Common myeloid progenitor, CD34-positive (primary cell): ENCODE measurements at regions not wholly inside any gene's neighbourhood (a gene's known extent, or its start where the extent isn't known, plus 50 kb on each side); places are given as distances from the start of the nearest gene placed in this dataset.
A peak's percentile ranks its signal among the peaks of the same experiment; 100 is the strongest.

Source experiments
- CTCF ChIA-PET: fragments of 350-600 bp; sonication (Branson Sonifier 250); formaldehyde crosslinking; loops from one replicate; lab custom pipeline; 2021; ENCODE audit warnings: antibody characterized with exemption; lab: Charles Lee
- POLR2A ChIA-PET: fragments of 350-600 bp; sonication (Branson Sonifier 250); formaldehyde crosslinking; loops from one replicate; lab custom pipeline; 2021; ENCODE audit warnings: antibody characterized with exemption; lab: Charles Lee
- DNase-seq, 3 donors: peaks; one replicate each; pipeline versions ENCODE4 v3.0.0 to v3.0.0-alpha.2; 2013
- H3K27ac ChIP-seq, 2 experiments: 1 replicate in 1 of 2; 2 replicates in 1 of 2; pipeline ENCODE4 v1.7.0; 2013; ENCODE audit warnings: inconsistent platforms in 2 of 2, low read length in 2 of 2, mild to moderate bottlenecking in 2 of 2, low read depth in 1 of 2, moderate library complexity in 1 of 2; ENCODE audit not compliant: severe bottlenecking in 2 of 2, insufficient read depth in 1 of 2, poor library complexity in 1 of 2
- H3K27me3 ChIP-seq, 5 experiments: replicated peaks in 2 of 5; 1 replicate in 3 of 5; 2 replicates in 2 of 5; pipeline versions ENCODE4 v1.6.1 to v1.7.0; 2013; ENCODE audit warnings: low read length in 4 of 5, mild to moderate bottlenecking in 2 of 5, moderate library complexity in 2 of 5, inconsistent platforms in 1 of 5; ENCODE audit not compliant: insufficient read depth in 5 of 5, control insufficient read depth in 4 of 5
- H3K36me3 ChIP-seq, 4 experiments: 1 replicate in 2 of 4; 2 replicates in 2 of 4; pipeline versions ENCODE4 v1.6.1 to v1.7.0; 2013; ENCODE audit warnings: low read length in 3 of 4, control low read depth in 1 of 4, mild to moderate bottlenecking in 1 of 4; ENCODE audit not compliant: control insufficient read depth in 4 of 4, insufficient read depth in 4 of 4
- H3K4me1 ChIP-seq, 4 experiments: 1 replicate in 3 of 4; 2 replicates in 1 of 4; pipeline versions ENCODE4 v1.6.1 to v1.7.1; 2013; ENCODE audit warnings: low read length in 3 of 4, mild to moderate bottlenecking in 3 of 4, control low read depth in 1 of 4, inconsistent platforms in 1 of 4, moderate library complexity in 1 of 4; ENCODE audit not compliant: control insufficient read depth in 4 of 4, insufficient read depth in 4 of 4; ENCODE audit errors: control extremely low read depth in 1 of 4
- H3K4me3 ChIP-seq, 7 experiments: 1 replicate in 4 of 7; 2 replicates in 3 of 7; pipeline versions ENCODE4 v1.5.1 to v1.7.0; 2013; ENCODE audit warnings: mild to moderate bottlenecking in 7 of 7, low read length in 6 of 7, moderate library complexity in 6 of 7, inconsistent platforms in 2 of 7, low read depth in 2 of 7, control low read depth in 1 of 7; ENCODE audit not compliant: insufficient read depth in 4 of 7, control insufficient read depth in 1 of 7; ENCODE audit errors: extremely low read depth in 1 of 7
- H3K9me3 ChIP-seq, 5 experiments: 1 replicate in 4 of 5; 2 replicates in 1 of 5; pipeline versions ENCODE4 v1.6.1 to v1.7.1; 2013; ENCODE audit warnings: low read length in 4 of 5, mild to moderate bottlenecking in 2 of 5, inconsistent platforms in 1 of 5, low read depth in 1 of 5, moderate library complexity in 1 of 5; ENCODE audit not compliant: control insufficient read depth in 4 of 5, insufficient read depth in 2 of 5; ENCODE audit errors: control extremely low read depth in 1 of 5
- WGBS: methylation state at CpG from one replicate; pipeline ENCODE4 v1.1.5; 2013; ENCODE audit not compliant: insufficient coverage; 5-methylcytosine and 5-hydroxymethylcytosine counted together

- peaks cover 0 to 30% (median 2%) of the 10 kb centered on the region in 5 experiments for H3K27me3 ChIP-seq
- CTCF ChIA-PET = no interaction called here
Observed at GRCh38 chr1:22261580-22261979, 118.7 kb upstream of the WNT4 start.

GRCh38 chr1:22262583-22262982 is 119.7 kb upstream of the WNT4 start:
- Histone ChIP-seq H3K4me1 (peaks cover 0 to 2% (median 0%) of the 10 kb centered on the region in 4 experiments), H3K27ac (no peak overlapping the region), H3K9me3 (no peaks in the 10 kb centered on the region), H3K27me3 (peaks cover 0 to 40% (median 2%) of the 10 kb centered on the region in 5 experiments), H3K4me3 (no peak overlapping the region), H3K36me3 (no peaks in the 10 kb centered on the region)
- WGBS = 54% methylated on average over 8 of the region's 8 CpGs
- ChIA-PET CTCF (interaction anchor here (1.0 kb wide), 1 partner anchor 30 kb away, joined by 3 read pairs; no protein-coding TSS in a partner anchor), POLR2A (no interaction called here)
- peak in 1 of 3 donors; percentile 10 for DNase-seq

More at GRCh38 chr1:22261580-22261979, 118.7 kb upstream of the WNT4 start:
- H3K4me1 ChIP-seq = peaks cover 0 to 2% (median 0%) of the 10 kb centered on the region in 4 experiments
- H3K36me3 ChIP-seq = no peaks in the 10 kb centered on the region
- no peak for DNase-seq
- H3K4me3 ChIP-seq = no peak overlapping the region
- 88% methylated on average over 5 of the region's 7 CpGs for WGBS
- no peak overlapping the region for H3K27ac ChIP-seq
- POLR2A ChIA-PET = interaction anchor here (0.6 kb wide), 1 partner anchor 322 kb away, joined by 3 read pairs; no protein-coding TSS in a partner anchor
- no peaks in the 10 kb centered on the region for H3K9me3 ChIP-seq

- Histone ChIP-seq H3K9me3 (no peaks in the 10 kb centered on the region), H3K4me1 (peaks cover 0 to 2% (median 0%) of the 10 kb centered on the region in 4 experiments), H3K36me3 (no peaks in the 10 kb centered on the region), H3K4me3 (no peak overlapping the region), H3K27ac (no peak overlapping the region), H3K27me3 (peaks cover 0 to 42% (median 2%) of the 10 kb centered on the region in 5 experiments)
- no peak for DNase-seq
- CTCF ChIA-PET = interaction anchor here (0.8 kb wide), 1 partner anchor 10 kb away, joined by 3 read pairs; no protein-coding TSS in a partner anchor
- POLR2A ChIA-PET = no interaction called here
- 88% methylated on average over 10 of the region's 10 CpGs for WGBS
Observed at GRCh38 chr1:22263359-22263758, 120.5 kb upstream of the WNT4 start.

DNA sequence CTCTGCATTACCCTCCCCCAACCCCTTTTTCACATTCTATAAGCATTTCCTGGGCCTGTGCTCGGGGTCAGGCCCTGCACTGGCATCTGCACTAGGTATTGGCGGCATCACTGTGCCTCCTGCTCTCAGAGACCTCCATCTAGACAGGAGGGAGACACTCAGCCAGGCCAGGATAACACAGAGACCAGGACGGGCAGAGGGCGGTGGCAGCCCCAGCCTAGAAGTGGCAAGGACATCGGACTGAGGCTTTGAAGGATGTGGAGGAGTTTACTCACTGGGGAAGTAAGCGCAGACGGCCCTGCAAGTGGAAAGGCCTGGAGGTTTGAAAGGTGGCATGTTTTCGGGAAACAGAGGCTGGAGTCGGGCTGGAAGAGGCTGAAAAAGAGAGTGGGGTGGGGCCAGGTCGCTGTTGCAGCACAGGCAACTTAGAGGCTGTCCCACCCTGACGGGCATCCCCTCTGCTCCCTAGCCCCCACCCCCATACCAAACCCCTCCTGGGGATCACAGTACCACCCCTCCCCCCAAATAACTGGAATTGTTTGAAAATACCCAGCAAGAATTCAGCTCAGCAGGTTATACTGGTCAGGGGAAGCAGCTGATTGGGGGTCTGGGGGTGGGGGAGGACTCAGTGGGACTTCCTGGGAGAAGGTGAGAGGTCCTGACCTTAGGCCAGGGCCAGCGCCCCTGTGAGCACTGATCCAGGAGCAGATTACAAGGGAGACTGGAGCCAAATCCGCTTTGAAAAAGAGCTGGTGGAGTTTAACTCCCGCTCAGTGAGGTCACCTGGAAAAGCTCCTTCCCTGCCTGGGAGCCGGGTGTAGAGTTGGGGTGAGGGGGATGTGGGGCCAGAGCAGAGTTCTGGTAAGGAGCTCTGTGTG is 121.8 kb upstream of the WNT4 start:
- H3K27me3 ChIP-seq = peaks cover 0 to 33% (median 2%) of the 10 kb centered on the region in 5 experiments

GRCh38 chr1:22266141-22266540 is 123.2 kb upstream of the WNT4 start:
- no peak overlapping the region for H3K4me3 ChIP-seq
- peaks cover 0 to 28% (median 2%) of the 10 kb centered on the region in 5 experiments for H3K27me3 ChIP-seq
- WGBS = 51% methylated on average over 4 of the region's 6 CpGs
- no peaks in the 10 kb centered on the region for H3K9me3 ChIP-seq
- ChIA-PET POLR2A (no interaction called here), CTCF (no interaction called here)
- H3K27ac ChIP-seq = no peak overlapping the region
- H3K4me1 ChIP-seq = peaks cover 0 to 2% (median 0%) of the 10 kb centered on the region in 4 experiments
- DNase-seq = no peak
- H3K36me3 ChIP-seq = no peaks in the 10 kb centered on the region

More for the DNA sequence above, 121.8 kb upstream of the WNT4 start:
- ChIA-PET POLR2A (no interaction called here), CTCF (no interaction called here)
- no peak overlapping the region for H3K27ac ChIP-seq
- H3K9me3 ChIP-seq = no peaks in the 10 kb centered on the region
- peaks cover 0 to 2% (median 0%) of the 10 kb centered on the region in 4 experiments for H3K4me1 ChIP-seq
- 90% methylated on average over 8 of the region's 15 CpGs for WGBS
- DNase-seq = no peak
- no peaks in the 10 kb centered on the region for H3K36me3 ChIP-seq
- H3K4me3 ChIP-seq = no peak overlapping the region

- WGBS = 89% methylated on average over 16 of the region's 22 CpGs
- ChIA-PET CTCF (no interaction called here), POLR2A (no interaction called here)
- no peak overlapping the region for H3K4me3 ChIP-seq
- DNase-seq = no peak
- H3K4me1 ChIP-seq = no peaks in the 10 kb centered on the region
- H3K27ac ChIP-seq = no peak overlapping the region
- H3K36me3 ChIP-seq = no peaks in the 10 kb centered on the region
- H3K27me3 ChIP-seq = peaks cover 0 to 28% (median 2%) of the 10 kb centered on the region in 5 experiments
- H3K9me3 ChIP-seq = no peaks in the 10 kb centered on the region
Observed at GRCh38 chr1:22267413-22268175, 124.7 kb upstream of the WNT4 start.
